Right lobe of liver (tissue), 4 donors: ENCODE measurements at regions not wholly inside any gene's neighbourhood (a gene's known extent, or its start where the extent isn't known, plus 50 kb on each side); places are given as distances from the start of the nearest gene placed in this dataset.

Experiments used
- CTCF ChIP-seq, 4 donors: fragments of 200-600 bp in 3 of 4; fragments of 450-650 bp in 1 of 4; IDR thresholded peaks; one replicate each; pipeline versions ENCODE4 v1.5.1 to v1.8.0; 2016 to 2022; ENCODE audit warnings: antibody characterized with exemption in 4 of 4, mild to moderate bottlenecking in 2 of 4
- POLR2A ChIP-seq: fragments of 450-650 bp; IDR thresholded peaks from one replicate; pipeline ENCODE4 v1.6.1; 2017; ENCODE audit warnings: antibody characterized with exemption, mild to moderate bottlenecking
- donor health status: DM: no; HTN: no; CAD: no.
- donor health status: DM: no; HTN: no; CAD: no.
- donor health status: DM: no; HTN: yes; CAD: no.

- TF ChIP-seq CTCF (IDR thresholded peaks at IDR 0.05) (no peak), POLR2A (no peak)
Observed at GRCh38 chr2:236777408-236777807, 207.8 kb downstream of the ACKR3 start.
